Neural cell (in vitro differentiated cells): ENCODE measurements at regions not wholly inside any gene's neighbourhood (a gene's known extent, or its start where the extent isn't known, plus 50 kb on each side); places are given as distances from the start of the nearest gene placed in this dataset.

Experiments
- EP300 ChIP-seq: fragments of 450-650 bp; conservative IDR thresholded peaks from 2 replicates; pipeline ENCODE4 v1.6.1; 2014; ENCODE audit warnings: antibody characterized with exemption, mild to moderate bottlenecking, moderate library complexity; ENCODE audit not compliant: poor library complexity, severe bottlenecking
- EZH2 ChIP-seq: fragments of 200-600, 300-800 bp; shearing (Covaris generic), sonication (generic); IDR thresholded peaks from 2 replicates; pipeline ENCODE4 v1.6.1; 2014; ENCODE audit warnings: antibody characterized with exemption, low read length, borderline replicate concordance, mild to moderate bottlenecking; ENCODE audit not compliant: insufficient read depth, poor library complexity, severe bottlenecking
- RAD21 ChIP-seq: fragments of 450-650 bp; conservative IDR thresholded peaks from 2 replicates; pipeline ENCODE4 v1.6.1; 2014; ENCODE audit warnings: antibody characterized with exemption, mild to moderate bottlenecking, moderate library complexity
- TF ChIP-seq, protein P1 (sequence below): fragments of 450-650 bp; IDR thresholded peaks from 2 replicates; pipeline ENCODE4 v1.5.1; 2014; ENCODE audit warnings: antibody characterized with exemption, mild to moderate bottlenecking, moderate library complexity; ENCODE audit not compliant: poor library complexity, severe bottlenecking

DNA sequence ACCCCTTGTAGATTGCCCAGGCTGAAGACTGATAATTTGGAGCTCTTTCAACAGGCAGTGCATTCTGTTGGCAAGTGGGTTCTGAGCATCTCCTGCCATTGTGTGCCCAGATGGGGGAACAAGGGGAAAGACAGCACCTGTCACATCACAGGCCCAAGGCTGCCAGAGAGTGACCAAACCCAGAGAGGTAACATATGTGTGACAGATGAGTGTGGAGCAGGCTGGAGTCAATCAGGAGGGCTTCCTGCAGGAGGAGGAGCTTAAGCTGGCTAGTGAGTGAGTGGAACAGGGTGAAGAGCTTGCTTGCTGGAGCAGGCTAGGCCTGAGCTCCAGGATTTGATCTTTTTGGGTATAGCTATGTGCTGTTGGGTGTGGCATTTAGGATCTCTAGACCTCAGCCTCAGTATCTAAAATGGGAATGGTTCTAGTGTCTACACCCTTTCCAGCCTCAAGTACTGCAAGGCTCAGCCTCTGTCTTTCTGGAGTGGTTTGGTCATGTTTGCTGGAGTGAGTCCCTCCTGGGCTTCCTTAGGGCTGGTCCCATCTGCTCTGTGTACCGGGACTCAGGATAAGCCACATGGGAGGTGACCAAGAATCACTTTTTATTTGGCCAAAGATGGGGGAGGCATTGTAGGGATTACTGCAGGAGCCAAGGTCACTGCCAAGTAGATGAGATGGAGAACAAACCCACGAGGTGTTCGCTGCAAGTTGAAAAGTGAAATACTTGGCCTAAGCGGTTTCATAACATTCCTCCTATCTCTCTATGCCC, 152.4 kb upstream of the TSHZ3 start:
- no peak for TF ChIP-seq EP300
- TF ChIP-seq, protein P1, sequence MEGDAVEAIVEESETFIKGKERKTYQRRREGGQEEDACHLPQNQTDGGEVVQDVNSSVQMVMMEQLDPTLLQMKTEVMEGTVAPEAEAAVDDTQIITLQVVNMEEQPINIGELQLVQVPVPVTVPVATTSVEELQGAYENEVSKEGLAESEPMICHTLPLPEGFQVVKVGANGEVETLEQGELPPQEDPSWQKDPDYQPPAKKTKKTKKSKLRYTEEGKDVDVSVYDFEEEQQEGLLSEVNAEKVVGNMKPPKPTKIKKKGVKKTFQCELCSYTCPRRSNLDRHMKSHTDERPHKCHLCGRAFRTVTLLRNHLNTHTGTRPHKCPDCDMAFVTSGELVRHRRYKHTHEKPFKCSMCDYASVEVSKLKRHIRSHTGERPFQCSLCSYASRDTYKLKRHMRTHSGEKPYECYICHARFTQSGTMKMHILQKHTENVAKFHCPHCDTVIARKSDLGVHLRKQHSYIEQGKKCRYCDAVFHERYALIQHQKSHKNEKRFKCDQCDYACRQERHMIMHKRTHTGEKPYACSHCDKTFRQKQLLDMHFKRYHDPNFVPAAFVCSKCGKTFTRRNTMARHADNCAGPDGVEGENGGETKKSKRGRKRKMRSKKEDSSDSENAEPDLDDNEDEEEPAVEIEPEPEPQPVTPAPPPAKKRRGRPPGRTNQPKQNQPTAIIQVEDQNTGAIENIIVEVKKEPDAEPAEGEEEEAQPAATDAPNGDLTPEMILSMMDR = no peak
- no peak for TF ChIP-seq EZH2
- no peak for TF ChIP-seq RAD21
